ENCODE measurements at regions not wholly inside any gene's neighbourhood (a gene's known extent, or its start where the extent isn't known, plus 50 kb on each side); places are given as distances from the start of the nearest gene placed in this dataset.

DNA sequence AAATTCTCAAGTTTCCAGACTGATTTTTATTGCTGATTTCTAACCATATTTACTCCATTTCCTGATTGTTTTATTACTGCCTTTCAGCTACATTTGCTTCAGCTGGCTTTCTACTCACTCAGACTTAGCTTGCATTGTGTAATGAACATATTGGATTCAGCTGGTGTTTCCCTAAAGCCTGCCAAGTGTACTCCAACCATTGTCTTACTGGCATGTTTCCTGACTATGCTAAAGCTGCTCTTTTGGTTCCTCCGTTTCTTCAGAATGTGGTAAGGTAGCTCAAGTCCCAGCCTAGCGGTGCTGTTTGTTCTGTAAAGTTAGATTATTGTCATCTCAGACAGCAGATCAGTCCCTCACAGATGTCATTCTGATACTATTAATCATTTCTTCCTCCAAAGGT, 53.1 kb upstream of the GLRA2 start:
- peak; percentile 47 for DNase-seq

DNA sequence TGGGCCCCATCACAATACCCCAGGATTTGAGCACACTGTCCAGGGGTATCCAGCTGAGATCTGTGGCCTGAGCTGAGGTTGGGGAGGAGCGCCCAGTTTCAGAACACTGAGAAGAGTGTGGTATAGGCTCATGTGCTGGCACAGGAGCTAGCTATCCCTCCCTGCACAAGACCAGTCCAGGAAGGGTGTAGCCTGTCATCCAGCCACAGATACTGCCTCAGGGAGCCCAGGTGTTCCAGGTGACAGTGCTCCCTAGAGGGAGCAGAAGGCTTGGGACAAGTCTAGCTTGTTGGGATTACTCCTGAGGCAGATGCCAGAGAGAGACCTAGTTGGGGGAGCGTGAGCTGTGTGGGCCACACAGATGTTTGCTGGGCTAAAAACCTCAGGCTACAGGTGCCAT, 79.6 kb upstream of the GLRA2 start:
- DNase-seq, result no peak

DNA sequence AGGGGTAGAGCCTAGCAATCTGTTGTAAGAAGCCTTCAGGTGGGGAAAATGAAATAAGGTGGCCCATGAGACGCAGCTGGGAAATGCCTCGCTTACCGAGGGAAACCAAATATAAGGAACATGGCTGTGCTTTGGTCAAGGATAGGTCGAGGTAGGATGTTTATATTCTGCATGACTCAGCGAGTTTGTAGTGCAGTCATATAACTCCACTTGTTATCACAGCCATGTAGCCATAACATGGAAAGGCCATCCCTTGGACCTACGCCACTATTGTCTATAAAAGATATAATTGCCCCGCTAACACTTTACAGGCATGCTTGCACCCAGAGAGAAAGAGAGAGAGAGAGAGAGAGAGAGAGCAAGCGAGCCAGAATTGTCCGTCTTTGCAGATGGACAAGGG, 80.9 kb upstream of the GLRA2 start:
- DNase-seq, result no peak

DNA sequence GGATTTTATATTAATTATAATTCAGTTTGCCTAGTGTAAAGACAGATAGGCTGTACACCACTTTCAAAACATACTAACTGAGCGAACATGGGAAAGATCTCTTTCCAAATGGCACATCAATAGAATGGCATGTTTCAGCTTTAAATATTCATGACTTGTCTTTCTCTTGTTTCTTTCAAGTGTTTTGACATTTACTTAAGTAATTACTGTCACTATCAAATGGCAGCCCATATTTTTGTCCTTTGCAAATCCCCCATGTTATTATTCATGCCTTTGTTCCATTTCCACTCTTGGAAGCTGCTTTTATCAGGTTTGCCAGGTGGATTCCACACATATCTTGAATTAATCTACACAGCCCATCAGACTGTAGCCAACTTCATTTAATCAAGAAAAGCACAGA, 89.2 kb upstream of the GLRA2 start:
- DNase-seq, result no peak

DNA sequence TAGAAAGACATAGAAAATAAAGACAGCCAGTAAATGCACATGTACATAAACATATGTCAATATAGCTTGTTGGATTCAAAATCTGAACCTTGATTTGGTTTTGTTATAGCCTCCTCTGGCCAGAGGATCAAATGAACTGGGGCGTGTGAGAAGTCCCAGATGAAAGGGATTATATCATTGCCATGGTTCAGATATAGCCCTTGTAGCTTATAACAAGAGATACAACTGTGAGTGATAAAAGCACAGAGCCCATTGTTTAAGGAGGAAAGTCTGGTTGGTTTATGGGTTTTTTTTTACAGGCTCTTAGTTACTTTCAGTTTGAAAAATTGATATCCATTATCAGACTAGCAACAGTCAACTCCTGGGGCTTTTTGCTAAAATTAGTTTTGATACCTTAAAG, 101.7 kb upstream of the GLRA2 start:
- DNase-seq, result no peak

DNA sequence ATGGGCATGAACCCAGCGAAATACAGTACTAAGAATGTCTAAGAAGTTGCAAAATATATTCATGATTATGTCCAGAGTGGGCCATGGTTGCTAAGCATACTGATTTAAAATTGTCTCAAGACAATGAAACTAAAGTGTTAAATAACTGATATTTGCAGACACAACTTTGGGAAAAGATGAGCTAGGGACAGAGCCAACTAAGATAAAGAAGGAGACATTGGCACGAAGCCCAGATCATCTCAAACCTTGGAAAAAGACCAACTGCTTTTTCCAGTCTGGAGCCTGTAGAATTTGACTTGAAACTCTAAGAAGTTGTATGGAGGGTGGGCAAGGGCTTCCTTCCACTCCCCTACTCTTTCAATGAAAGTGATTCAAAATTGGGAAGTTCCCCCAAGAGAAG, 108.5 kb upstream of the GLRA2 start:
- no peak for DNase-seq

DNA sequence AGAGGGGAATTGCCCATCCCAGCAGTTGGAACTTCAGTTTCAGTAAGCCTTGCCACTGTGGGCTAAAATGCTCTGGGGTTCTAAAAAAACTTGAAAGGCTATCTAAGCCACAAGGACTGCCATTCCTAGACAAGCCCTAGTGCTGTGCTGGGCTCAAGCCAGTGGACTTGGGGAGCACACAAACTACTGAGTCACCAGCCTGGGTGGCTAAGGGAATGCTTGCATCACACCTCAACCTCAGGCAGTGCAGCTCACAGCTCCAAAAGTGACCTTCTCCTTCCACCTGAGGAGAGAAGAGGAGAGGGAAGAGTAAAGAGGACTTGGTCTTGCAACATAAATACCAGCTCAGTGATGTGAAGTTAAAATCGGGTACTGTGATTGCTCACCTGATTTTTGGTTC, 116.7 kb upstream of the GLRA2 start:
- DNase-seq, result no peak

DNA sequence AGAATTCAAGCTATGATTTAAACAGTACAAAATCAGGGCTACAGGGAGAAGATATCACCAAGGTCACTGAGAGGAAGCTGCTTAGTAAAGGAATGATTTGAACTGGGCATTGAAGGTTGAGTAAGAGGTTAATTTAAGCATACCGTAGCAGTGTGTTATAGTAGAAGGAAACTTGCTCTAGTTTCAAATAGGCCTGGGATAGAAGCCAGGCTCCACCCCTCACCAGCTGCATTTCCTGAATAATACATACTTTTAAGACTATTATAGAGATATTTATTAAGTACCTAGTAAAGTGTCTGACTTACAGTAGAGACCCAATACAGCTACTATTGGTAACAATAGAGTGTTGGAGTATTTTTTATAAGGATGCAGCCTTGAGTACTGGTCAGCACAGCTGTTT, 118.0 kb upstream of the GLRA2 start:
- no peak for DNase-seq

DNA sequence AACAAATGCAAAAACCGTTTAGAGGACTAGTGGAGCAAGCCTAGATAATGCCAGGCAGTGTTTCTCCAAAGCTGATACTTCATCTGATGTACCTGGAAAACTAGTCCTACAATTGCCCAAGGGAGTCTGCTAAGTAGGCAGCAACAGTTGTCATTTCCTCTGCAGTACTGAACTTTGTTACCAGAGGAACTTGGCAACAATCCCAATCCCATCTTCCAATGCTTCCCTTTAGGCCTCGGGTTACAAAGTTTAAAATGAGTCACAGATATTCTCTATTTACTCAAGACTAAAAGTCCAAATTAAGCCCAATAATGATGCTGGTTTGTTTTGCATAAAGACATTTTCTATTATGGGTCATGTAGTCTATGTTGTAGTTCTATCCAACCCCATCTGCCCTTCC, 120.0 kb upstream of the GLRA2 start:
- no peak for DNase-seq

DNA sequence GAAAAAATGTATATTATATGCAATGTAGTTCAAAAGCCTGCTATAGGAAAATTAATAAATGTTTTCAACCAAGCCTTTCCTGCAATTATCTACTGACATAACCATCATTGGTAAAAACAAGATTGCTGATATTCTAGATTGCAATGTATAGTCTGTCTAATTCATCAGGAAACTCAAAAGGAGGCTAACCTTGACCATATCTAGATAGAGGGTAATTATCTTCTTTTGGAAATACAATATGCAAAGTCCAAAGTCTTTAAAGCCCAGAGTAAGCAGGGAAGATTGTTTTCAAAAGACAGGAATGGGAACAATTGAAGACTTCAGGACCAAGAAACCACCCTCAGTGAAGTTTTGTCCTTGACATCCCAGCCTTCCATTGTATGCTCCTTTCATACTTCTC, 123.1 kb upstream of the GLRA2 start:
- no peak for DNase-seq

DNA sequence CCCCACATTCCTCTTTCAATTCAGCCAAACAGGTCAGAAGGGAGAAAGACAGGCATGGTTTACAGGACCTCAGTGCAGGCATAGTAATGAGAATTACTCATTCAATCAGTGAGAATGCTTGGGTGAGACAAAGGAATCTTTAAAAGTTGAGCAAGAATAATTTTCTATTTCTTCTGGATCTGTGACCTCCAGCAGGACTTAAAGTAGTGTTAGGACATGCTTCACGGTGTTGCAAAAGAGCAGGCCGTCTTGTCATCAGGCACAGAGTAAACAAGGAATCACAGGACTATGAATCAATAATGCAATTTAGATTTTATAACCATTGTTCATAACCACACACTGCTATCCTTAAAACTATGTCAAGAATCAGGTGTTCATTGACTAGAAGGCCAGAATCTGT, 130.6 kb upstream of the GLRA2 start:
- no peak for DNase-seq

DNA sequence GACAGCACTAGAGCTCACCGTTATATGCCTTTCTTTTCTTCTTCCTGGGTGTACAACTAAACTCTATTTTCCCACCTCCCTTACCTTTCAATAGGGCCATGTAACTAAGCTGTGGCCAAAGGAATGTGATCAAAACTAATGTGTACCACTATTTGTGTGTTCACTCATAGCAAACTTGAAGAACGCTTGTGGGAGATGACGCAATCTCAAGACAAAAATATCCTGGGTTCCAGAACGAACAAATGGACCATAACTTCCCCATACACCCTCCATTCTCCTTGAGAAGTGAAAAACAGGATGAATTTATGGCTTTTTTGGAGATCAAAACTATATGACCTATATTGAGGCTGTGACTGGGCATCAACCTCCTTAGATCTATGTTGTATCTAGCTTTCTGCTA, 139.7 kb upstream of the GLRA2 start:
- DNase-seq, result no peak

DNA sequence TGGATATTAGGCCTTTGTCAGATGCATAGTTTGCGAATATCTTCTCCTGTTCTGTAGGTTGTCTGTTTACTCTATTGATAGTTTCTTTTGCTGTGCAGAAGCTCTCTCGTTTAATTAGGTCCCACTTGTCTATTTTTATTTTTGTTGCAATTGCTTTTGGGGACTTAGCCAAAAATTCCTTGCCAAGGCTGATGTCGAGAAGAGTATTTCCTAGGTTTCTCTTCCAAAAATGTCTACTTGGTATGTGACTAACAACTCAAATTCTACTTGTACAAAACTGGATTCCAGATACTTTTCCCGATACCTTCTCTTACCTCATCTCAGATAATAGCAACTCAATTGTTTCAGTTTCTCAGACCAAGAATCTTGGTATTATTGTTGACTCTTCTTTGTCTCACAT, 142.4 kb upstream of the GLRA2 start:
- DNase-seq, result no peak

DNA sequence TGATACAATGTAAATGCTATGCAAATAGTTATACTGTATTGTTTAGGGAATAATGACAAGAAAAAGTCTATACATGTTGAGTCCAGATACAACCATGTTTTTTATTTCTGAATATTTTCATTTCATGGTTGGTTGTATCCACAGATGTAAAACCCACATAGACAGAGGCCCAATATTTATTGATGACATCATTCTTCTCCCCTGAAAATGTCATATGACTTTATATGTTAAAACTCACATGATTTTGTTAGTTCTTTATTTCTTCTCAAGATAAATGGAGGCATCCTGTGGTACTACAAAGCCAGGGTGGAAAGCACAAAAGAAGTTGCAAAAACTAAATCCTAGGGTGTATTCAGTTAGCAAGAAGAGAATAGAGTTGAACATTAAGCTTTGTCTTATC, 149.3 kb upstream of the GLRA2 start:
- DNase-seq, result no peak

DNA sequence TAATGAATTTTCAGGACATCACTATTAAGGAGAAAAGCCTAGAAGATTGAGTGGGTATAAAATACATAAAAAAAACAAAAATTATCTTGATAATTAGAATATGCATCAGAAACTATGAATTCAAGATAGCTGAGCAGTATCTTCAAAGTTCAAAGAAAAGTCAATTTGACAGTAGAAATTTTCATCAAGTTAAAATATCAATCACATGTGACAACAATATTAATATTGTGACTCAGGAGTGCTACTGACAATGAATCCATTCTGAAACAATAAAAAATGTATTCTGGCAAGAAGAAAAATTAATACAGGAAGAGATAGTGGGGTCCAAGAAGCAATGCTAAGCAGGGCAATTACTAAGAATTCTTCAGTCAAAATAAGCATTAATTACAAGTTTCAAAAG, 151.9 kb upstream of the GLRA2 start:
- no peak for DNase-seq

DNA sequence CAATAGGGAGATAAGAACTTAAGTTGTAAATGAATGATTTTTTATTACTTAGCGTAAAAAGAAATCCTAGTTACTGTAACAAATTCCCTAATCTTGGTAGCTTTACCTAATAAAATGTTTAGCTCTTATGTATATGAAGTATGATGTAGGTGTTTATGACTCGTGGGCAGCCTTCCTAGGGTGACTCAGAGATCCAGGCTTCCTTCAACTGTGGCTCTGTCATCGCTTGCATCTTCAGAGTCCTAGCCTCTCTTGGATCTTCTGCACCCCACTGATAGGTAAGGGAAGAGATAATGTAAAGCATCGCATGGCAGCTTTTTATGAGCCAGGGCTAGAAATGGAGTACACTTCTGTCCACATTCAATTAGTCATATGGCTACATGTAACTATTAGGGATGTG, 165.6 kb upstream of the GLRA2 start:
- no peak for DNase-seq

DNA sequence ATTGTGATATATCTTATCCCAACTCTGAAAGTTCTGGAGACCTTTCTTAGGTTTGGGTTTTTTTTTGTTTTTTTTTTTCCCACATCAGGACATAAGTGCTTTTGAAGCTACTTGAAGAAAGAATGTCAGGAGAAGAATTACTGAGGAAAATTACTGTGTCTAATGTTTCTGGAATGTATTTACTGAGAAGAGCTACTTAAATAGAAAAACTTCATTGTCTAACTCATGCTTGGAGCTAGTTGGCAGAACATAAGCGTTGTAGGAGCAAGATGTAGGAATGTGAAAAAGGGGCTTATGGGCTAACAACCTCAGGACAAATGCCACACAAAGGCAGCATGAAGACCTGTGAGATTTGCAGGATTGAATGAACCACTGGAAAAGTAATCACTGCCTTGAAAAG, 166.6 kb upstream of the GLRA2 start:
- DNase-seq, result no peak

DNA sequence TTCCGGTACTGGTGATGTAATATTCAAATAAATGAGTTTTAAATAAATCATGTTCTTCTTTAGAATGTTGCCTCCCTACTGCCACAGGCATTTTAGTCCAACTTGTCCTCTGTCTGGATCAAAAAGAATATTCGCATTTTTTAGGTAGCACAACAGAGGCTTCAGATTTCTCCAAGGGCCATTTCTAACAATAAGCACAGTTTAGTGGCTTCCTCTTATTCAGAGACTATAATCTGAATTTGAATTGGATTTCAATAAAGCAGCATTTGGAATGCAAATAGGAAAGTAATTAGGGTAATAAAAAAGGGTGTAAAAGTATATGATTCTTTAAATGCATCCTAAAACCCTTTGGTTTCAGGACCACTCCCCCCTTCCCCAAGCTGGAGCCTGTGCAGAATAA, 167.9 kb upstream of the GLRA2 start:
- DNase-seq, result no peak

DNA sequence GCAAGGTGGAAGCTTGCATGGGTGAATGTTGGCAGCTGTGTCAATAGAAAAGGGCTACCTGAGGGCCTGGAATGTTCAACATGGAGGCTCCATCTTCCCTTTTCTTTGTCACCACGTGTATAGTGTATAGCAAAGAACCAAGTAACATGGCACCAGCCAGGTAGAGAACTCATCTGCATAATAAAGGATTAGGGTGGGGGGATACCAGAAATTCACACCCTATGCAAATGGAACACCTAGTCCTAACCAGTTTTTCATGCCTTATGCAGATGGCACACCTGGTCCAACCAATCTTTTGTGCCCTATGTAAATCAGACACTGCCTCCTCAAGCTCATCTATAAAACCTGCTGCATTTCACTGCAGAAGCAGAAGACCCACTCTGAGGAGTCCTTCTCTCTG, 169.6 kb upstream of the GLRA2 start:
- no peak for DNase-seq

DNA sequence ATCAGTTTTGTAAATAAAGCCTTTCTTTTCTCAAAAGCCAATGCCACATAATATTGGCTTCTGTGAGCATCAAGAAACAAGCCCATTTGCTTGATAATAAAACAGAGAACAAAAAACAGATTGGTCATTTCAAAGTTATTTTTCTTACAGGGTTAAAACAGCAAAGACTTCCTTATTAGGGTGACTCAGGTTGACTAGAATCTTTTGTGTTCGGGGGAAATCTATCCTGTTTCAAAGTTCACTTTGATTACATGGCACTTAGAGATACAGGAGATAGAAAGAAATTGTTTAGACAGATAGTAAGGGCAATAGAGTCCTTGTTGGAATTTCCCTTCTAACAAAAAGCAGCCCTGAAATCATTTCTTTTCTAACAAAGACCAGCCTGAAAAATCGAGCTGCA, 170.0 kb upstream of the GLRA2 start:
- no peak for DNase-seq

DNA sequence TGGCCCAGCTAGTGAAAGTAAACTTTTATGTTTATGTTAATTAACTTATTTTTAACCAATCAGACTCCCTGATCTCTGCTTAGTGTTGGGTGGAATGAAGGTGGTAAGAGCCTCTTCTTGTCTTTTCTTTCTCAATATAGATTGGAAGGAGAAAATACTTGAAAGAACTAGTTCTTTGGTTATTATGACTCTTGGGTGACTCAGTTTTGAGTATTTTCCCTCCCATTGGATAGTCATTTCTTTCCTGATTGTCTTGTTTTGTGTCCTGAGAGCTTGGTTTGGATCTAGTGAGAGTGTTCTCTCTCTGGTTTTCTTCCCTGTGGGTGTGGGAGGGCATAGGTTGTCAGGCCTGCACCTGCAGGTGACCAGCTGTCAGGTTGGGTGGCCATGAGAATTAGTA, 172.0 kb upstream of the GLRA2 start:
- no peak for DNase-seq

DNA sequence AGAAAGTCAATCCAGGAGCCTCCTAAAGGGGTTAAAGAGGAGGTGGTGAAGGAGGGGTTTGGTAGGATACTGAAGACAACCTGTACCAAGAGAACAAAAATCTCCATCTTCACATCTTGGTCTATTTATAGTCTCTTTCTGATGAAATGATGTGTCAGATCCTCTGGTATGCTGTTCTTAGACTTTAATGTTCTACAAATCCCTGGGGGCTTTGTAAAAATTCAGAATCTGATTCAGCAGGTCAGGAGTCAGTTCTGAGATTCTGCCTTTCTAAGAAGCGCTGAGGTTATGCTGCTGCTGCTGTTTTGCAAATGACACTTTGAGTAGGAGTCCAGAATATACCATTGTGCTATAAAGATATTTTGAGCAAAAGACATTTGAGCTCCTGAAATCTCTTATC, 172.9 kb upstream of the GLRA2 start:
- no peak for DNase-seq

DNA sequence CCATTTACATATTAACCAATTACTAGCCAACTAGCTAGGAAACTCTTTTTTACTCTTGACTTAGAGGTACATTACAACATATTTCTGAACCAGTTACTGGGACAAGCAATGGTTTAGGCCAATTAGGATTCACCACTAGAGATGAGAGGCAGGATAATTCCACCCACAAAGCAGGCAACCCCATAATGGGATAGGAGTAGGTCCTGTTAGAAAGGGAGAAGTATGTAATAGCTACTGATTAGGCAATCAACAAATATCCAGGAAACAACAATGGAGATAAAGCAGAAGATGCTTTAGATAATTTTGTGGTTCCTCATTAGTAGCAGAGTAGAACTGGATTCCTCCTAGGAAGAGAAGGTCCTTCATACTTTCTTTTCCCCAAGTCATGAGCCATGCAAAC, 173.8 kb upstream of the GLRA2 start:
- DNase-seq, result no peak

DNA sequence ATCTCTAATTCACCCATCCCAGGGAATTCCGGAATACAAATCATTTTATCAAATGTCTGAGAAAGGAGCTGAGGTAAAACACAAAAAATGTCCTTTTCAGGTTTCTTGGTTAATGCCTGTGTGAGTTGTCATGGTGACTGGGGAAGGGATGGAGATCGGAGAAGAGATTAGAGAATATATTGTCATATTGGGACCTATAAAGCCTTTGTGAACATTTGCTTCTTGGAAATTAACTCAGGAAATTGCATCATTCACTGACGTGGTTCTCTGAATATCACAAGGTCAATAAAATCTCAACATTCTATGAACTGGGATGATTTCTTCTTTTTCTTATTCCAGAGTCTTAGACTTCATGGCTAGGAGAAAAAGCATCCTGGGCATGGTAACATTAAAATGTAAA, 174.8 kb upstream of the GLRA2 start:
- DNase-seq, result no peak

DNA sequence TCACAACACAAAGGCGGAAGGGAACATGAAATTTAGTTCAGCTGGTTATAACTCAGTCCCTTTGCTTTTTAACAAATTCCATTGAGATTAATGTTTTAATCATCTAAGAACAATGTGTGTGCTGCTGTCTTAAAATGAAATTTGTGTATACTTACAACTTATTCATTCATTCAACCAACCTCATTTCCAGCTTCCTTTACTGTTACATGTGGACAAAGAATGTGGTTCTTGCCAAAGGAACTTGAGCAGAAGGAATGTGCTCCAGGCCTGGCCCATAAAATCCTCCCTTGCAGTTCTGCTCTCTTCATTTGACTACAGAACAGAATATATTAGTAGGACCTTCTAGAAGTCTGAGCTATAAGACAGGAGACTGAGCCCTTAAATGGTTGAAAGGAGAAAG, 176.8 kb upstream of the GLRA2 start:
- no peak for DNase-seq

DNA sequence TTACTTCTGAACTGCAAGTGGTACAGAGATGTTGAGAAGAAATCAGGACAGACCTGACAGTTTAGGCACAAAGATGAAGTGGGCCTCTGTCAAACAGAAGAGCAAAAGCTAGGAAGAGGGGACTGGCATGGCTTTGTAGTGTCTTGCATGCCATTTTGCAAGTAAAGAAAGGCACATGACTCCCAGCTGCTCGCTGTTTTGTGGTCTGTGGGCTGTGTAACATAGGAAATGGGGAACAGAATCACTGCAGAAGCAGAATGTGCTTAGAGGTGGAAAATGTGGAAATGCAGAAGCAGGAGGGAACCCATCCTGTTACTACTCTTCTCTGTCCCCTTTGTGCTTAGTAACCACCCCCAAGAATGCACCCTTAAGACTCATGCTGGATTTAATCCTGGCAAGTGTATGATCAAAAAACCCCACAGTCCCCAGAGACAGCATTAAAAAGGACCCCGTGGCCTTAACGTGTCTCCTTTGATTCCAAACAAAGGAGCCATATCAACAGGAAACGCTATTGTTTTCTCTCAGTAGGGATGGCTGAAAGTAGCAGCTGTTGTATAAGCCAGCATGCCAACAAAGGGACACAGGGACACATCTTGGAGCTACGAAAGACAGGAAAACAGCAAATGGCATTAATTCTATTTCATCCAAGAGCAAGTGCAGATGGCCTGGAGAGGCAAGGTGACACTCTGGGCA, 177.6 kb upstream of the GLRA2 start:
- no peak for DNase-seq
